HG03135 (cell line): ENCODE measurements at regions not wholly inside any gene's neighbourhood (a gene's known extent, or its start where the extent isn't known, plus 50 kb on each side); places are given as distances from the start of the nearest gene placed in this dataset.
"Not testable (repeated sequence)": the region's sequence is repeated elsewhere in the genome, so short reads cannot be mapped to it uniquely, and the experiment has no call there.

ENCODE experiments used
- ATAC-seq: cut with Tn5 transposase; IDR thresholded peaks from one replicate; pipeline ENCODE4 v1.9.1; 2021; ENCODE audit warnings: mild to moderate bottlenecking, moderate library complexity; ENCODE audit not compliant: unreplicated experiment

DNA sequence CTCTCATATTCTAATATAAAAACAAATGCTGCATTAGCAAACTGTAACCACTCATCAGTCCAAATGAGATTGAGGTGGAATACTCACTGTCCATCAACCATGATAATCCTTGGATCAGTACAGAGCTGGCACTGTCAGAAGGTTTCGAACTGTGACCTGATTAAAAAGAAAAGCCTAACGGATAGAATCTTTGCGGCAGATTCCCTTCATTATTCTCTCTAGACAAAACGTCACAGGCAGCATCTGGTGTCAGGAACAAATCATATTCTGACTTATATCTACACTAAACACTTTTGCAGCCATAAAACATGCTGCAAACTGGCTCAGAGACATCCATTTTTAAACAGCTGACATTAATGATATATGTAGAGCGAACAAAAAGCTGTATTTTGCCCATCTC, 677.7 kb upstream of the NXPH2 start:
- no peak for ATAC-seq

DNA sequence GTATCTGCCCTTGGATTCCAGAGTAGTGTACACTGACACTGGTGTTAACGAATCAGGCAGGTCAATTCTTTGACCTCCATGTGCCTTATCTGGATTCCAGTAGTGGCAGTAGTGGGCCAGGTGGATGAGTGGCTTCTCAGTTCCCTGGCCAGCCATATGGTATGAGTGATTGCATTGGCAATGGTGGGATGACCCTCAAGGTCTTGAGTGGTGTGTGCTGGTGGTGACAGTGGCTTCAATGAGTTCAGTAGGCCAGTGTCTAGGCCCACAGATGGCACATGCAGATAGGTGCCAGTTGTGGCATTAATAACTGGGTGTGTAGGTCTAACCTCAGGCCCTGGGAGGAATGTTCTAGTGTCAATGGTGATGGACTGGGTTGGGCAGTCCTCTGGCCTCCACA, 674.1 kb upstream of the NXPH2 start:
- ATAC-seq = no peak

DNA sequence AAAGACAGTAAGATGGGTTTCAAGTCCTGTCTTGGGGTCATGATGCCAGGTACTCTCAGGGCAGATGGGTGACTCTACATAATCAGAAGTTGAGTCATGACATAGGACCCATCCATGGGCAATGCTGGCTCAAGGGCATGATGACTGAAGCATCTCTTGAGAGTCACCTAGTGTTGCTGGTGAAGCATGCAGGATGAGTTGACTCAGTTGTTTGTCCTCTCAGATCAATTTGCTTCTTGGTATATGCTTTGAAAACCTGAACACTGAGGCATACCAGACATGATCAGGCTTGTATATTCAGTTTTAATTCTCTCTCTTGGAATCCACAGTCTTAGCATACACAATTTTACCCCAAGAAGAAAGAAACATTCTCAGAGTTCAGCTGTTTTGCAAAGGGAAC, 658.9 kb upstream of the NXPH2 start:
- ATAC-seq = no peak

DNA sequence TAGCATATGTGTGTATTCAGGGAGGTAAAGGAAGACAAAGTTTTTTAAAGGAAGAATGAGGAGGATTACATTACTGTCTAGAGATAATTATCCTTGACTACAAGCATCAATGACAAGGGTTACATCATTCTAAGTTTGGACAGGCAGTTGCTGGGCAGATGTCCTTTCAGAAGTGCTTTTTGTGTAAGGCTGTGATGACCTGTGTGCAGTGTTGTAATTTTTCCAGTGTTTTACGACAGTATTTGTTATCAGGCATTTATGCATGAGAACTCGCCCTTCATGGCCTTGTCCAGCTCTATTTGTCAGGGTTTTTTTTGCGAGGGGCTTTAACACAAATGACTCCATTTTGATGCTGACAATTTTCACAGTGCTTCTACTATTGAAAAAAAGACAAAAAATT, 658.3 kb upstream of the NXPH2 start:
- ATAC-seq = no peak

GRCh38 chr2:139427164-139427563, 647.0 kb upstream of the NXPH2 start:
- ATAC-seq = no peak

- no peak for ATAC-seq
Observed at GRCh38 chr2:139424101-139424500, 643.9 kb upstream of the NXPH2 start.

DNA sequence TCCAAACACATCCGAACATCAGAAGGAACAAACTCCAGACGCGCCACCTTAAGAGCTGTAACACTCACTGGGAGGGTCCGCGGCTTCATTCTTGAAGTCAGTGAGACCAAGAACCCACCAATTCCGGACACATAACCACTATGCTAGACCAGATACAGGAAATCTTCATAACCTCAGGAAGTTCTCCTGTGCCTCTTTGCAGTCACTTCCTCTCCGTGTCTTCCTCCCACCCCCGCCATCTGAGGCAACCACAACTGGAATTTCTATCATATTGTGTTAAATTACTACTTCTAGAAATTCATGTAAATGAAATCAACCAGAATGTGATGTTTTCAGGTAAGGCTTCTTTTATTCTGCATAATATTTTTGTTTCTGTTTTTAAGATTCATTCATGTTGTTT, 631.0 kb upstream of the NXPH2 start:
- ATAC-seq = no peak

DNA sequence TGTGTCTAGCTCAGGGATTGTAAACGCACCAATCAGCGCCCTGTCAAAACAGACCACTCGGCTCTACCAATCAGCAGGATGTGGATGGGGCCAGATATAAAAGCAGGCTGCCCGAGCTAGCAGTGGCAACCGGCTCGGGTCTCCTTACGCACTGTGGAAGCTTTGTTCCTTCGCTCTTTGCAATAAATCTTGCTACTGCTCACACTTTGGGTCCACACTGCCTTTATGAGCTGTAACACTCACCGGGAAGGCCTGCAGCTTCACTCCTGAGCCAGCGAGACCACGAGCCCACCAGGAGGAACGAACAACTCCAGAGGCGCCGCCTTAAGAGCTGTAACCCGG, 630.6 kb upstream of the NXPH2 start:
- not testable (repeated sequence) for ATAC-seq

DNA sequence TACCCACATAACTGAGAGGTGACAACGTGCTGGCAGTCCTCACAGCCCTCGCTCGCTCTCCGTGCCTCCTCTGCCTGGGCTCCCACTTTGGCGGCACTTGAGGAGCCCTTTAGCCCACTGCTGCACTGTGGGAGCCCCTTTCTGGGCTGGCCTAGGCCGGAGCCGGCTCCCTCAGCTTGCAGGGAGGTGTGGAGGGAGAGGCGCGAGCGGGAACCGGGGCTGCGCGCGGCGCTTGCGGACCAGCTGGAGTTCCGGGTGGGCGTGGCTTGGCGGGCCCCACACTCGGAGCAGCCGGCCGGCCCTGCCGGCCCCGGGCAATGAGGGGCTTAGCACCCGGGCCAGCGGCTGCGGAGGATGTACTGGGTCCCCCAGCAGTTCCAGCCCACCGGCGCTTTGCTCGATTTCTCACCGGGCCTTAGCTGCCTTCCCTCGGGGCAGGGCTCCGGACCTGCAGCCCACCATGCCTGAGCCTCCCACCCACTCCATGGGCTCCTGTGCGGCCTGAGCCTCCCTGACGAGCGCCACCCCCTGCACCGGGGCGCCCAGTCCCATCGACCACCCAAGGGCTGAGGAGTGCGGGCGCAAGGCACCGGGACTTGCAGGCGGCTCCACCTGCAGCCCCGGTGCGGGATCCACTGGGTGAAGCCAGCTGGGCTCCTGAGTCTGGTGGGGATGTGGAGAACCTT, 630.1 kb upstream of the NXPH2 start:
- ATAC-seq = not testable (repeated sequence)

- no peak for ATAC-seq
Observed at GRCh38 chr2:139409212-139409611, 629.0 kb upstream of the NXPH2 start.

DNA sequence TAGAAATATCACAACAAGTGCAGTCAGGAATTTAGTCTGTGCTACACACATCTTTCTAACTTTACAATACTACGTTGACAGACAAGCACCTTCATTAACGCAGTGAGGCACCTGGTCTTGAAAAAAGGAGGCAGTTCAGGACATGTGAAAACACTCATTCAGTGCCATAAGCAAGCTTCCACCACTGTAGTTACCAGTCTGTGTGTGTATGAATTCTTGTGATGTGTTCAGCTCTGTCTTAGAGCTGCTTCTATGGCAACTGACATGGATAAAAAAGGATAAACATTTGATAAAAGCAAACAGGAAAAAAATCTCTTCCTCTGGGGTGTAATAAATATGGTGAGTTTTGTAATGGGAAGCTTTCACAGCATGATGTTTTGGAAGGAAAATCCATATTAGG, 623.8 kb upstream of the NXPH2 start:
- no peak for ATAC-seq

DNA sequence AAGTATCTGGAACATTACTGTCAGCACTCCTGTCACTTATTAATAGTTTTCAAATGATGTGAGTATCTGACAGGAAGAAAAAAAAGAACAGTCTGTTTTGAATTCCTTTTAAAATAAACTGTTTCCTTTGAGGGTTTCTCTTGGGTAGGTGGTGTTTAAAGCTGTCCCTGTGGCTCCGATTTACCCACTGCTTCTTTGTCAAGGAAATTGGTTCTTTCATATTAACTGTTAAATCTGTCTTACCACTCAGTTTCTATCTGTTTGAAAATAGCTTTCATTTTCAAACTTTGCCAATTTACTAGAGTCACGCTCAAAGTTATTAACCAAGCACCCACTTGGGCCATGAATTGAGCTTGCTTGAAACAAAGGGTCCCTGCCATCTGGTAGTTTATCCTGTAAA, 614.6 kb upstream of the NXPH2 start:
- ATAC-seq = no peak

- ATAC-seq = no peak
Observed at GRCh38 chr2:139389391-139389790, 609.2 kb upstream of the NXPH2 start.

DNA sequence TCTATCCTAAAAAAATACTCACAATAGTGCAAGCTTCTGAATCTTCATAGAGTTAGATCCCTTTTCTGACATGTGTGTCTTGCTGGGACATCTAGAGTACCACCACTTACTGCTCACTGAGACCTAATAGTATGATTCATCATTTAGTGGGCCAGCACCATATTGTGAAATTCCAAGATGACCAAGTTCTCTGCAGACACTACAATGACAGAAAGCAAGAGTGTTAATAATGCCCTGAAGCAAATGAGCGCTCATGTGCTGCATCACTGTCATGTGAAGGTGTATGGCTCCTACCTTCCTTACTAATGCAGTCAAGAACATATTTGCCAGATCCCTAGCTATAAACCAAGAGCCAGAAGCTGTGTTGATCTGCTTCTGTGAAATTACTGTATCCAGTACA, 606.2 kb upstream of the NXPH2 start:
- no peak for ATAC-seq

GRCh38 chr2:139383532-139383931, 603.3 kb upstream of the NXPH2 start:
- ATAC-seq = no peak

GRCh38 chr2:139380051-139380450, 599.9 kb upstream of the NXPH2 start:
- no peak for ATAC-seq

GRCh38 chr2:139378373-139378772, 598.2 kb upstream of the NXPH2 start:
- no peak for ATAC-seq

- no peak for ATAC-seq
Observed at GRCh38 chr2:139374296-139374850, 594.2 kb upstream of the NXPH2 start.

DNA sequence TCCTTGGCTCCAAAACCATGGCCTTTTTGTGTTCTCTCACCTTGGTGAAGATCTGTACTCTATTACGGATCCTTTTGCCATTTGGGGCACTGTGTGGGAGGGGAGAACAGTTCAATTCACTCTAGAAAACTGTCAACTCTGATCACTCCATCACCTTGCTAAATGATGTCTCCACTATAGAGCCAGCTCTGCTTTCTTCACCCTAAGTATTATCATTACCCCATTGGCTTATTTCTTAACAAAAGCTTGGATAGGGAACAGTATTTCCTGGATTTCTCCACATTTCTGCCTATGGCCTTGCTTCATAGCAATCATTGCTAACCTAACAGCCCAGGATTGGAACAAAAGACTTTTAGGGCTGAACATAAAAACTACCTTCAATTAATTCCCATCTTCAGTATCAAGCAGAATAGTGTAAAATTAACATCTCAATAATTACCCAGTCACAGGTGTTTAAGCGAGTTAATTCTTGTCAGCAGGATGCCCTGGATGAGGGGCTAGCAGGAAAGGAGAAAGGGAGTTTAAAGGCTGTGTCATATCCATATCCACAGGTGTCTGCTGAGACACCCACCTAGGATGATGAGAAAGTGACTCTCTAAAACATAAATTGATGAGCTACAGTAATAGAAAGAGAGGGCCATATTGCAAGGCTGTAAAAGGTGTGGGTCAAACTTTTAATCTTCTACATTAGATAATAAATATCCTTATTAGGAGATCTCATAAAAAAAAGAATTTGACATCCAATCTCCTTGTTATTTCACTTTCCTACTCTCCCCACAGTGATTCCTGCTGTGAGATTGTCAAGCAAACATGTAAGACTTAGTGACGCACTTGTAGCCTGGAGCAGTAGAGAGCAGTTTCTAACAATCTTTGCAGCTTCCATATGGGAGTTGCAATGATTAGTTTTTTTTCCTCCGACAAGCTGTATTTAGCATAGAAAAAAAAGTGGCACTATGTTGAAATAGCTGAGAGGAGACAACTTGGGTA, 589.5 kb upstream of the NXPH2 start:
- ATAC-seq = no peak

- ATAC-seq = no peak
Observed at GRCh38 chr2:139367416-139367815, 587.2 kb upstream of the NXPH2 start.

- no peak for ATAC-seq
Observed at GRCh38 chr2:139366681-139367080, 586.5 kb upstream of the NXPH2 start.

- ATAC-seq = no peak
Observed at GRCh38 chr2:139365189-139365588, 585.0 kb upstream of the NXPH2 start.
